Bronchial epithelial cell (primary cell): ENCODE measurements at regions not wholly inside any gene's neighbourhood (a gene's known extent, or its start where the extent isn't known, plus 50 kb on each side); places are given as distances from the start of the nearest gene placed in this dataset.

Source experiments
- DNase-seq: peaks from one replicate; pipeline ENCODE4 v3.0.0-alpha.2; 2010; ENCODE audit warnings: low read depth
- FAIRE-seq: peaks from 2 replicates; lab custom pipeline; 2011; peaks lifted over from hg19 to GRCh38; lab: Jason Lieb, UNC
- H3K27me3 ChIP-seq: 2 replicates; pipeline ENCODE4 v1.5.1; 2011; ENCODE audit warnings: low read length; ENCODE audit not compliant: control insufficient read depth, insufficient read depth
- H3K36me3 ChIP-seq: 2 replicates; pipeline ENCODE4 v1.5.1; 2011; ENCODE audit warnings: low read length; ENCODE audit not compliant: control insufficient read depth, insufficient read depth
- H3K4me3 ChIP-seq: 2 replicates; pipeline ENCODE4 v1.5.1; 2011; ENCODE audit warnings: mild to moderate bottlenecking, low read depth, low read length, control low read depth
- TF ChIP-seq, protein P1 (sequence below): IDR thresholded peaks from 2 replicates; pipeline ENCODE4 v1.5.1; 2011; ENCODE audit warnings: mild to moderate bottlenecking, moderate library complexity, low read length, control low read depth, inconsistent platforms; ENCODE audit not compliant: insufficient read depth, severe bottlenecking

DNA sequence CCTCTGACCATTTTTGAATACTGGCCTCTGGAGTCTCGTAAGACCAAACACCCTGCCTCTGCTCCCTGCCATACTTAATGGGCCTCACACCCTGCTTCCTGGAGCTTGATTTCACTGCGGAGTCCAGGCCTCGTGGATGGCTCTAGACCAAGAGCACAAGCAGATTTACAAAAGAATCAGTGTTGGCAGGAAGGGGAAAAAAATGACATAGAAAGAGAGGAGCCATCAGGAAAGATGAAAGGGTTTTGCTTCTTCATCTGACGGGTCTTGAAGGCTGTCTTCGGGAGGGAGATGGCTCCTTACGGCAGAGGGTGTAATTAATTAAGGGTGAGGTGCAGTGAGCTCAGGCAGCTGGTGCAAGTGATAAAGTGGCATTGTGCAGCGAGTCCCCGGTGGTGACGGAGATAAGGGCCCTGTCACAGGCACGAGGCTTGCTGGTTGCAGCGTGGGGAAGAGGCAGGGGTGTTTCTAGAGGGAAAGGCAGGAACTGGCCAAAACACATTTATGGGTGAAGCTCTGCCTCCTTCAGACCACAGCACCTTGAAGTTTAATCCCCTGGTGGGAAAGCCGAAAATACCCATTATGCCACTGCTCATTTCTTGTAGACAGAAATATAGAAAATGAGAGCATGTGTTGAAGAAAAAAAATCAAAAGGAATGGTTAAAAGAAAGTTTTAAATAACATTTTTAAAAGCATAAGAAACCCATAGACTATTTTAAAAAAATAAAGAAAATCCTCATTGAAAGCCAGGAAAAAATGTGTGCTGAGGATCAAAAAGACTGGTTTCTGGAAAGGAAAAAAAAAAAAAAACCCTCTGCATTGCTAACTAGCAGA is 128.6 kb upstream of the LRFN2 start:
- FAIRE-seq, result no peak
- H3K4me3 ChIP-seq, result no peak overlapping the region
- TF ChIP-seq, protein P1, sequence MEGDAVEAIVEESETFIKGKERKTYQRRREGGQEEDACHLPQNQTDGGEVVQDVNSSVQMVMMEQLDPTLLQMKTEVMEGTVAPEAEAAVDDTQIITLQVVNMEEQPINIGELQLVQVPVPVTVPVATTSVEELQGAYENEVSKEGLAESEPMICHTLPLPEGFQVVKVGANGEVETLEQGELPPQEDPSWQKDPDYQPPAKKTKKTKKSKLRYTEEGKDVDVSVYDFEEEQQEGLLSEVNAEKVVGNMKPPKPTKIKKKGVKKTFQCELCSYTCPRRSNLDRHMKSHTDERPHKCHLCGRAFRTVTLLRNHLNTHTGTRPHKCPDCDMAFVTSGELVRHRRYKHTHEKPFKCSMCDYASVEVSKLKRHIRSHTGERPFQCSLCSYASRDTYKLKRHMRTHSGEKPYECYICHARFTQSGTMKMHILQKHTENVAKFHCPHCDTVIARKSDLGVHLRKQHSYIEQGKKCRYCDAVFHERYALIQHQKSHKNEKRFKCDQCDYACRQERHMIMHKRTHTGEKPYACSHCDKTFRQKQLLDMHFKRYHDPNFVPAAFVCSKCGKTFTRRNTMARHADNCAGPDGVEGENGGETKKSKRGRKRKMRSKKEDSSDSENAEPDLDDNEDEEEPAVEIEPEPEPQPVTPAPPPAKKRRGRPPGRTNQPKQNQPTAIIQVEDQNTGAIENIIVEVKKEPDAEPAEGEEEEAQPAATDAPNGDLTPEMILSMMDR, result no peak
- no peaks in the 10 kb centered on the region for H3K27me3 ChIP-seq
- no peak for DNase-seq
- no peaks in the 10 kb centered on the region for H3K36me3 ChIP-seq

DNA sequence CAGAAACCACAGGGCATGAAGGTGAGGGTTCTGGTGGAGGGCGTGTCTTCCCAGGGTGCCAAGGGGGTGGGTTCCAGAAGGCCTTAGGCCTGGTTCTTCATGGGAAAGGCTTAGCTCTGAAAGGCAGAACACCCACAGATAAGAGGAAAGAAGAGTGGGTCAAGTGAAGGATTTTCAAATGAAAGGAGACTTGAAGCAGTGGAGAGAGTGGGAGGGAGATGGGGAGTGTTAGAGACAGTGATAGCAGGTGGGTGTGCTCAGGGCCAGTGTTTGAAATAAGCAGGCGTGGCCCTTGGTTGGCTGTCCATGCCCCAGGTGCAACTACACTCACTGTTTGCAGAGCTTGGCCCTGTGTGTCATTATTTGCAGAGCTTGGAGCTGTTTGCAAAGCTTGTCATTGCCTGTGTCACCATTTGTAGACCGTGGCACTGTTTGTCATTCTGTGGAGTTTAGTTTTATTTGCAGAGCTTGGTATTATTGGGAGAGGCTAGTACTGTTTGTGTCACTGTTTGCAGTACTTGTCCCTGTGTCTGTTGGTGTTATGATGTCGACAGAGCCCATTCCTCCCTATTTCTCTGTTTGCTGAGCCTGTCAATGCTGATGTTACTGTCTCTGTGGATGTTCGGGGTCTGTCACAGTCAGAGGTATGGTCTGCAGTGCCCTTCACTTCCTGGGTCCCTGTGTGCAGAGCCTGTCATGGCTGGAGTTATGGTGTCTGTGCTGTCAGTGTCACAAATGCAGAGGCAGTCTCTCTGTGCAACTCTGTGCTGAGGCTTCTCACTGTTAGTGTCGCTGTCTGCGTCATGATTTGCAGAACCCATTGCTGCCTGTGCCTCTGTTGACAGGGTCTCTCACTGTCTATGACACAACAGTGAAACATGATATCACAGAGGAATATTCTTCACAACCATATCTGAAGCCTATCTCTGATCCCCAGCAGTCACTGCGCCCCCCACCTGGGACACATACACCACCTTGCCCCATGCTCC is 127.7 kb upstream of the LRFN2 start:
- peak; percentile 12 for DNase-seq
- no peaks in the 10 kb centered on the region for H3K36me3 ChIP-seq
- FAIRE-seq, result peak; percentile 70
- no peak overlapping the region for H3K4me3 ChIP-seq
- no peaks in the 10 kb centered on the region for H3K27me3 ChIP-seq
- TF ChIP-seq, protein P1, result no peak

DNA sequence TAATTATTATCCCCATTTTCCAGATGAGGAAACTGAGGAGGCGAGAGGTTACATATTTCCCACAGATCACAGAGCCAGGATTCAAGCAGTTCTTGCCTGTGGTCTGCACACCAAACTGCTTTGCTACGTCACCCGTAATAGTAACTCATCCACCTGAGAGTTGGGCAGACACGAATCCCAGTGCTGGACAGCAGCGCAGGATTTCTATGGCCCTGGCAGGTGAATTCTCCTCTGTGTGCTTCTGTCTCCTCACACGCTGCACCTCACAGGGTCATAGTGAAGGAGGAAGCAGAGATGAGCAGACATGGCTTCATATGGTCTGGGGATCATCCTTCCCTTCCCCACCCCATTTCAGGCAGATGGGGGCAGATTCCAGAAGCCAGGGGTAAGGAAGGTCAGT is 127.0 kb upstream of the LRFN2 start:
- TF ChIP-seq, protein P1, result no peak
- no peak overlapping the region for H3K4me3 ChIP-seq
- no peaks in the 10 kb centered on the region for H3K36me3 ChIP-seq
- no peak for FAIRE-seq
- H3K27me3 ChIP-seq, result no peaks in the 10 kb centered on the region
- no peak for DNase-seq

DNA sequence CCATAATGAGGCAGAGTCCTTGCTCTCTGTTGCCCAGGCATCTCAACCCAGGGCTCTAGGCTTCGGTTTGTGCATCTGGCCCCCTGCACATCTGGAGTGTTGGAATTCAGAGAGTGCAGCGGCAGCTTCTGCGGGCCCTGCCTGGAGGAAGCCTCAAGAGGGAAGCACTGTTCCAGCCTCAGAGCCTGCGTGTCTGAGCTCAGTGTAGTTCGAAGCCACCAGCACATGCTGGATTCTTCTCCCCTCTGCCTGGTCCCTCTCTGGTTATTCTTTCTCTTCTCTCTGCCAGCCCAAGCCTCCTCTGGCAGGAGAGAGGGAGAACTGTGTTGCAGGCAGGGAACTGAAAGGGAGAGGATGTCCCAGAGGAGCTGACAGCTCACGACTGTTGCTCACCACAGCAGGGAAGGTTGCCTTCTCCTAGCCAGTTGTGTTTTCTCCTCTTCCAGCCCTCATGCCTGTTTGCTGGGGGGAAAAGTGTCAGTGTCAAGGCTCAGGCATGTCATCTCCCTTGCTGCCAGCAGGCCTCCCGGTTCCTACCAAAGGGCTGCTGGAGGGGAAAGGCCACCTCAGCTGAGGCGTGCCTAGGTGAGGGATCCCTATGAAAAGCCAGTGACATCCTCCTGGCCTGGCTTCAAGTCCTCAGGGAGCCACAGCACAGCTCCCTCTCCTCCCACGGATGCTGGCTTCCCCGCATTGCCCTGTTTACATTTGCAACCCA is 126.0 kb upstream of the LRFN2 start:
- FAIRE-seq, result no peak
- TF ChIP-seq, protein P1, result no peak

DNA sequence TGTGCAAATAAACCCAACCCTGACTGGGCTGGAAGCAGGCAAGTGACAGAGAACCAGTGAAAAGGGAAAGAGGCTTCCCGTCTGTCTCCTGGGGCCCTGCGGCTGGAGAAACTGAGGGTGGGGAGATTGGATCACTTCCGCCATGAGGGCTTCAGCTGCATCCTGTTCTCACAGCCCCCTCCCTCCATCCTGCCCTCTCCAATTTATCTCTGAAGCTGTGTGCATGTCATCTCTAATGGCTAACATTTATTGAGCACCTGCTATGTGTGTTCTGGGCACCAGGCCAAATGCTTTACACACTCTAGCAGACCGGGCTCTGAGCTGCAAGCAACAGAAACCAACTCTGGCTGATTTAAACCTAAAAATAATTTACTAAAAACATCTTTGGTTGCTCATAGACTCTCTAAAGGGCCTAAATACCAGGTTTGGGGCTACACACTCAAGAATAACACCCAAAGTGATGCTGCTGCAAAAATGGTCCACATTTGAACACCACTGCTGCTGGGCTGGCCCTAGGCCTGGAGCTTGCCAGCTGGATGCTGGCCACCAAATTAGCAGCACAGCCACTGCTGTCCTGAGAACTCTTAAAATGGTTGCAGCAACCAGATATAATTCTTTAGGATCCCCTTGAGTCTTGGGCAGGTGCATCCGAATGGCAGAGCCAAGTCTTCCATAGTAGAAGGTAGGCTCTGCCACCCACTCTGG is 123.6 kb upstream of the LRFN2 start:
- FAIRE-seq (no peak), DNase-seq (no peak)
- Histone ChIP-seq H3K27me3 (no peaks in the 10 kb centered on the region), H3K4me3 (no peak overlapping the region), H3K36me3 (no peaks in the 10 kb centered on the region)
- TF ChIP-seq, protein P1, result no peak

More for the DNA sequence above, 126.0 kb upstream of the LRFN2 start:
- H3K27me3 ChIP-seq, result no peaks in the 10 kb centered on the region
- H3K4me3 ChIP-seq, result no peak overlapping the region
- DNase-seq, result no peak
- H3K36me3 ChIP-seq, result no peaks in the 10 kb centered on the region
